ENCODE measurements at regions not wholly inside any gene's neighbourhood (a gene's known extent, or its start where the extent isn't known, plus 50 kb on each side); places are given as distances from the start of the nearest gene placed in this dataset.

- TF ChIP-seq EZH2 (IDR thresholded peaks at IDR 0.05), result no peak
- no peak for TF ChIP-seq POLR2AphosphoS5 (IDR thresholded peaks at IDR 0.05; ENCODE audit: borderline replicate concordance, low read depth, low read length)
- no peak for TF ChIP-seq FOXP2 (optimal IDR thresholded peaks at IDR 0.05; ENCODE audit: control extremely low read depth, extremely low read length, insufficient read depth)
These were observed 439.7 kb downstream of the UTRN start for GRCh38 chr6:144724818-144725217.

Measured in SK-N-MC (cell line).